ENCODE measurements at regions not wholly inside any gene's neighbourhood (a gene's known extent, or its start where the extent isn't known, plus 50 kb on each side); places are given as distances from the start of the nearest gene placed in this dataset.

DNA sequence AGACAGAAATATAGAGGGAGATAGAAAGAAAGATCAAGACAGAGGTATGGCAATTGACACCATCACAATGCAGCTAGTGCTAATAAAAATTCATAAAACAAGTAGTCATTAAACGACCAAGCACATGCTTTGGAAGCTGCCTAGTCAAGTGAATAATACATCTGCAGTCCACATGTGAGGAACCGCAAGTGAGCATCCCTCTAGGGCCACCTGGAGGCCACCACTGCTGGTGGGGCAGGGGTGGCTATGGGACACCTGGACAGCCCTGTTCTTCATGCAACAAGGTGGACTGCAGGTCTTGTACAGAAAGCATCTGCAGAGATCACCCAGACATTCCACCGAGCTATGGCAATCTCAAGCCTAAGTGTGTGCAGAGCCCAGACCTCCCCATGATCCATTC, 451.1 kb upstream of the PFKP start:
- TF ChIP-seq, protein P1, sequence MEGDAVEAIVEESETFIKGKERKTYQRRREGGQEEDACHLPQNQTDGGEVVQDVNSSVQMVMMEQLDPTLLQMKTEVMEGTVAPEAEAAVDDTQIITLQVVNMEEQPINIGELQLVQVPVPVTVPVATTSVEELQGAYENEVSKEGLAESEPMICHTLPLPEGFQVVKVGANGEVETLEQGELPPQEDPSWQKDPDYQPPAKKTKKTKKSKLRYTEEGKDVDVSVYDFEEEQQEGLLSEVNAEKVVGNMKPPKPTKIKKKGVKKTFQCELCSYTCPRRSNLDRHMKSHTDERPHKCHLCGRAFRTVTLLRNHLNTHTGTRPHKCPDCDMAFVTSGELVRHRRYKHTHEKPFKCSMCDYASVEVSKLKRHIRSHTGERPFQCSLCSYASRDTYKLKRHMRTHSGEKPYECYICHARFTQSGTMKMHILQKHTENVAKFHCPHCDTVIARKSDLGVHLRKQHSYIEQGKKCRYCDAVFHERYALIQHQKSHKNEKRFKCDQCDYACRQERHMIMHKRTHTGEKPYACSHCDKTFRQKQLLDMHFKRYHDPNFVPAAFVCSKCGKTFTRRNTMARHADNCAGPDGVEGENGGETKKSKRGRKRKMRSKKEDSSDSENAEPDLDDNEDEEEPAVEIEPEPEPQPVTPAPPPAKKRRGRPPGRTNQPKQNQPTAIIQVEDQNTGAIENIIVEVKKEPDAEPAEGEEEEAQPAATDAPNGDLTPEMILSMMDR (conservative IDR thresholded peaks at IDR 0.05; ENCODE audit: low read length): no peak
- no peak for TF ChIP-seq EZH2phosphoT487 (IDR thresholded peaks at IDR 0.05; ENCODE audit: borderline replicate concordance, low read depth, low read length)
